Medulla oblongata (tissue), 1 donor: ENCODE measurements at regions not wholly inside any gene's neighbourhood (a gene's known extent, or its start where the extent isn't known, plus 50 kb on each side); places are given as distances from the start of the nearest gene placed in this dataset.
A peak's percentile ranks its signal among the peaks of the same experiment; 100 is the strongest.

Experiments used
- DNase-seq: peaks from one replicate; pipeline ENCODE4 v3.0.0-alpha.2; 2015; ENCODE audit errors: extremely low spot score

DNA sequence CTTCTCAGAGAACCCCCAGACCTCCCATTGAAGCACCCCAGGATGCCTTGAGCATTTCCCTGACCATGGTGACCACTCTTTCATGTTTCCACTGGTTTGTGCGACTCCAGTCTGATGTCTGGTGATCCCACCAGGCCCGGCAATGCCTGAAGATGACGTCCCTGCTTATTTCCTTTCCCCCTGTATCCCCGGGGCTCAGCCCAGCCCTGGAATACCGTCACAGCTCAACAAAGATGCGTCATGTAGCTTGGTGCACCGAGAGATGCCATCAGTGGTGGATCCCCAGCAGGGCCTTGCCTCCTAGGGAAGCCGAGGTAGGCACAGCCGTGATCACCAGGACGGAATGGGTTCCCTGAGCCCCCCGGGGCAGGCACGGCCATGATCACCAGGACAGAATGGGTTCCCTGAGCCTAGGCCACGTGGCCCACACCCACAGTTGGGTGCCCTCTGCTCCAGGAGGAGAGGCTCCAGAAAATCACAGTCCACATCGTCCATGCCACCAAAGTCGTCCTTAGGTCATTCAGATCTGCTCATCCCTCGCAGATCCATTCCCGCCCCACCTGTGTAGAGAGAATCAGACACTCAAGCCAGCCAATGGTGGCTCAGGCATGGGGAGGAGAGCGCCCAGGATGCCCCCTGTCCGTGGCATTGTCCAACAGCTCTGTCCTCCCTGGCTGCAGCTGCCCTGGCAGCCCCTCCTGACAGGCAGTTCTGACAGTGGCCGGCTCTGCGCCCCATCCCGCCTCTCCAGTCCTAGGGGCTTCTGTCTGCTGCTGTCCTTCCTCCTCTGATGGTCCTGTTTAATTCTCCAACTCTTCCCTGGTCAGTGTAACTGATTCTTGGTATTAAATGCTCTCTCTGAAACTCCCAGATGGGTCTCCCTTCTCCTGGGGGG lies 261.1 kb downstream of the RBFOX3 start:
- no peak for DNase-seq

DNA sequence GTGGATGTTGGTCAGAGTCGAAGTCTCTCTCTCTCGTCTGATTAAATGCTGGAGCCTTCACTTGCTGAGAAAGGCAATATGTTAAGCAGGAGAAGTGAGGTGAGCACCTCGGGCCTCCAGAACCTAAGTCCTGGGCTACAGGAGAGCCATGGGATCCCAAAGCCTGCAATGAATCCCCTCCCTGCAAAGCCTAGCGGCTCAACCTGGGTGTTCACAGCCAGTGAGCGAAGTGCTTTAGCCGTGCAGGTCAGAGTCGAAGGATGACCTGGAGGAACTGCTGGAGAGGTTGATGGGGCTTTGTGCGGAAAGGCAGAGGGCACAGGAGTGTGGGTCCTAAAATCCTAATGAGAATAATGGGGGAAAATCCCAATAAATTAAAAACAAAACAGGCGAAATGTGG lies 267.8 kb downstream of the ENGASE start:
- no peak for DNase-seq

DNA sequence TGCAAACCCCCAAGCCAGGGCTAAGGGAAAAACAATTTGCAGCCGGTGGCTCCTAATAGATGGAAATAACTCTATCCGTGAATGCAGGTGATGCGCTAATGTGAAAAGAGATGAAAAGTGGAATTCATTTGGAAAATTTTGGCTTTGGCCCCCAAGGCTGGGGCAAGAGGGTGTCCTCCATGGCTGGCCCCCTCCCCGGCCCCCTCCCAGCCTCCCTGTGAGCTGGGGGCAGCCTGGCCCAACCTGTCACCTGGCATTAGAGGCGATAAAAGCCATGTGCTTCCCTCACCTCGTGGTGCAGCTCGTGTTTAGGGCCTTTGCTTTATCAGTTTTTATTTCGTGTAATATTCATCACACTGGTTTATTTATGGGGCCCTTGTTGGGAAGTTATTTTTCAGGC lies 267.2 kb downstream of the ENGASE start:
- DNase-seq = no peak

DNA sequence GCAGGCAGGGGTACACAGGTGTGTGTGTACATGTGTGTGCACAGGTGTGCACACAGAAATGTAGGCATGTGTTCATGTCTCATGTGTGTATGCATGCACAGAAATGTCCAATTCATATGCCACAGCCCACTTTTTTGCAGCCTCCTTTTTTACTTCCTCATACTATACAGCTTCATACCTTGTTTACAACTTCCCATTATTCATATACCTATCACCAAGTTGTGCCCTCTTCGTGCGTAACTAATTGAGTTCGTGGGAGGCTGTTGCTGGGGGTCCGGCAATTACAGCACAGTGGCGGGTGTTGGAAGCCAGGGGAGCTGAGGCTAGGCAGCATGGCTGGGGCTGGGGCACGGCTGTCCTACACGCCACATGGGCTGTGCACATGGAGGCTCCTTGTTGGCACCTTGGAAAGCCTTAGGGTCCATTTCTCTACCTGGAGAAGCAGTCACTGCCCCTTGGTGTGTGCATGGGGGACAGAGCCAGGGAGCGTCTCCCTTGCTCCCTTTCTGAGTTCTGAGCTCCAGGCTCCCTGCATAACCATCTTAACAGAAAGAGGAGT lies 266.7 kb downstream of the ENGASE start:
- no peak for DNase-seq

DNA sequence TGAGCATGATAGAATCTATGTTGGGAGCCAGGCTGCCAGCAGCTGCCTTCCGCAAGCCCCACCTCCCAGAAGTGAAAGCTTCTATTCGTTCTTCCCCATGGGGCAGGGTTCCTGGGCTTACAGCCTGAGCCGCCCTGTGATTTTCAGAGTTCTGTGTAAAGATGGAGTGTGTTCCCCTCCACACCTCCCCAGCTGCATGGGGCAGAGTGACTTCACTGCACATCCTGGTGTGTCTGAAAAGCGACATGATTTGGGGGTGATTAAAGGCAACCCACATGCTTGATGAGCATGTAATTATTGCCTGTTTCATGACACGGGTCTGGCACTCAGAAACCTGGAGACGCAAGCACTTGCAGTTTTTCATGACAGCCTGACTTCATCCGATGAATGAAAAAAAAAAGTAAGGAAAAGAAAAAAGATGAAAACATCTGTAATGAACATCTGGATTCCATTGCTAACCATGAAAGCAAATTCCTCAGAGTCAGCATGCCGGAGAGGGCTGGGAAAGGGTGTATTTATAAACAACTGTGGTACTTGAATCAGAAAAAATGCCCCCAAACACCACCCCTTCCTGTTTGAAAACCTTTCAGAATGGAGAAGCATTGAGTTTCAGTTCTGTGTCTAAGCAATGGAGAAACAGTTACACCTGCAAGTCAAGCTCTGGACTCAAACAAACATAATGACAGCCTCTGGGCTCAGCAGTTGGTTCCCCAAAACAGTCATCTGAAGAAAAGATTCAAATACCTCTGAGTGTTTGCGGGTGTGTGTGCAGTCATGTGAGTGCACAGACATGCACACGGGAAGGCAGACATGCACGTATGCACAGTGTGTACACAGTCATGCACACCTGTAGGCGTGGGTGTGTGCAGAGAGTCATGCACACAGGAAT lies 266.0 kb downstream of the ENGASE start:
- DNase-seq = peak; percentile 7

DNA sequence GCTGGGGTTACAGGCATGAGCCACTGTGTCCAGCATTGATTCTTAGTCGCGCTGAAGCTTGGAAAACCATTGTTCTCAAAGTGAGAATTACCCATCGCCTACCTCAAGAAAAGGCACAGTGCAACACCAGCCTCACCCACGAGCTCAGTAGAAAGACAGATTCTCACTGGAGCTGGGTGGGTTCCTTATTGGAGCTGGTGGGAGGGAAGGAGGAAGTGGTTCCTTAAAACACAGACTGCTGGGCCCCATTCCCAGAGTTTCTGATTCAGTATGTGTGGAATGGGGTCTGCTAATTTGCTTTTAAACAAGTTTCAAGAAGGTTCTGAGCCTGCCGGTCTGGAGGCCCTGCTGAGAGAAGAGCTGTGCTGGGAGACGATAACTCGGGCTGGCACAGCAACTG lies 264.7 kb downstream of the ENGASE start:
- no peak for DNase-seq

DNA sequence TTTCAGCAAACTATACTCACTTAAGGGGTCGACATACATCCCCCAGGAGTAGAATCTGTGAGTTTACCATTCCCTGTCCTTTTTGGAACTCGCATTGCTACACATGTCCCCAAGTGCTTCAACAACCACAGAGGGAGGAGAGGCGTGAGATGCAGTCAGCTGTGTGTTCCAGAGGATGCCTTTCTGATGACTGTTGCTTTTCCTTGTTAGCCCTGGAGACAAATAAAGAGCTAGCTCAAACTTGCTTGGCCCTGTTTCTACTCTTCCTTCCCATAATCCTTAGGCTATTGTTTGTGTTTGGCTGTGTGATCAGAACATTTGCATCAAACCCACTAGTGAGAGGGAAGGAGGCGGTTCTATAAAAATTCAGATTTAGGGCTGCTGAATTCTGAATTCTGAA lies 264.0 kb downstream of the ENGASE start:
- peak; percentile 4 for DNase-seq

DNA sequence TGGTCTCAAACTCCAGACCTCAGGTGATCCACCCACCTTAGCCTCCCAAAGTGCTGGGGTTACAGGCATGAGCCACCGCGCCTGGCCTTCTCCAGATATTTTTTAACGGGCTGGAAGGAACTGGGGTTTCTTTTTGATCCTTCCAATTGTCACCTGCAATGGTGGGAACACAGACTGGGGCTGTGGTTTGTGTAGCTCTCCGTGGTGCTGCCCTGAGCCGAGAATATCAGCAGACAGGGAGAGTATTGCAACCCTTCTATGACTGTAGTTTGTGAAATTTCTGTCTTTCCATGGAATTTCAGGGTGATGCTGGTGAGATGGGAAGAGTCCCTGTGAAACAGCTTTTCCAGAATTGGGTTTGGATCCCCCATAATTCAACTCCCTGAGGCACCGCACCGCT lies 263.5 kb downstream of the ENGASE start:
- DNase-seq = no peak

DNA sequence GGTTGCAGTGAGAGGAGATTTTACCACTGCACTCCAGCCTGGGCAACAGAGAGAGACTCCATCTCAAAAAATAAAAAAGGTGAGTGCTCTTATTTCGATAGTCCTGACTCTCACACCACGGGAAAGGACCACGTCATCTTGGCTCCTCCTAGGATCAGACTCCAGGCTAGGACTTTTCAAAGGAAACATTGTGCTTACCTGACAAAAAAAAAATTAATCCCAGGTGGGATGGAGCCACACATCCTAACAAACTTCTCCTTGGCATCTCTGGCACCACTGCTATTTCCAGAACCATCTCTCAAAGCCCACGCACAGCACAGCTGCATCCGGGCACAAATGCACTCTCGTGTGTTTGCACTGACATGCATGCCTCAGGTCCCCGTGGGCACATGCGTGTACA lies 262.4 kb downstream of the ENGASE start:
- no peak for DNase-seq

DNA sequence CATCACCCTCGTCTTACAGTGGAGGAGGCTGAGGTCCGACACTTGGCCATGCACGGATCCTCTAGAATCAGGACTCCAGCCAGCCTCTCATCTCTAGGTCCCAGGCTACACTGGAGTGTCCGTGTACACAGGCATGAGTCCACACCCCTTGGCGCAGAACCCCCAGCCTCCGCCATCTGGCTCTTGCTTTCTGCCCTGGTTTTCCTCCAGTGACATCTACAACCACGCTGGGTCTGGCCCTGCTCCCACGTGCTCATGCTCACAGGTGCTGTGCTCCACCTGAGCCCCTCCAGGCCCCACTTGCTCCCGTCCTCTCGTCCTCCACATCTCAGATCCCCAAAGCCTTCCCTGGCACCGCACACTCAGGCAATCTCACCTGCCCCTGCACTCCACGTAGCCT lies 260.8 kb downstream of the ENGASE start:
- DNase-seq = no peak

DNA sequence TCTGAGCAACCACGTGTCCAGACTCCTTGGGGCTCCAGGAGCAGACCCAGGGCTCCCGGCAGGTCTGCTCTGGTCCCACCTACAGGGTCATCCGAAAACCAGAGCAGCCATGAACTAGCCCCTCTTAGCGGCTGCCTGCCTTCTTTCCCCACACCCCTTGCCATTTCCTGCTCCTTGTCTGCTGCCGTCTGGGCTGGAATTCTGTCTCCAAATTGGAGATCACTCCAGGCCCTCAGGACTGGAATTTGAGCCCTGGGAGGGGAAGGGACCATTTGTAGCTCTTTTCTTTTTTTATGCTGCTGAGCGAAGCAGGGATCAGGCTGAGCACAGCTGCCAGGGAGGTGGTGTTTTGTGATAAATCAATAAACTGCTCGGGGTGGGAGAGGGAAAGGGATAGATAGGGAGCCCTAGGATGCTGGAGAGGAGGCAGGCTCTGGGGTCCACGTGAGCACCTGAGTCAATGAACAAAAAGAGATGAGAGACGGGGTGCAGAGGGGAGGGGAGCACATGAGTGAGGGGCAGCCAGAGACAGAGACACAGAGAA lies 257.5 kb downstream of the ENGASE start:
- no peak for DNase-seq

DNA sequence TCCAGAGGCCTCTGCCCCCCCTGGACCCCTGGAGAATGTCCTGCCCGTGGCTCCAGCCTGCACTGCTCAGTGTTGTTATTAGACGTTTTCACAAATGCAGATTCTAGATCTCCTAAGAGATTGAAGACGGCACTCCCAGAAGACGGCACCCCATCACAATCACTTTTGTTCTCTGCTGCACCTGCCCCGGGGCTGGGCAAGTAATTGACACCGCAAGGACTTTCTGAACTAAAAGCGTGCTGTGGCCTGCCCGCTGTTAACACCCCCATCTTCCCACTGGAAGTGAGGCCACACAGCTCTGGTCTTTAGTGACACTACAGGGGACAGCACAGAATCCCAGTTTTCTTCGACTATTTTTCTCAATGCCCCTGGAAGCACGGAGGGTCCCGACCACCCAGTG lies 256.9 kb downstream of the ENGASE start:
- no peak for DNase-seq

DNA sequence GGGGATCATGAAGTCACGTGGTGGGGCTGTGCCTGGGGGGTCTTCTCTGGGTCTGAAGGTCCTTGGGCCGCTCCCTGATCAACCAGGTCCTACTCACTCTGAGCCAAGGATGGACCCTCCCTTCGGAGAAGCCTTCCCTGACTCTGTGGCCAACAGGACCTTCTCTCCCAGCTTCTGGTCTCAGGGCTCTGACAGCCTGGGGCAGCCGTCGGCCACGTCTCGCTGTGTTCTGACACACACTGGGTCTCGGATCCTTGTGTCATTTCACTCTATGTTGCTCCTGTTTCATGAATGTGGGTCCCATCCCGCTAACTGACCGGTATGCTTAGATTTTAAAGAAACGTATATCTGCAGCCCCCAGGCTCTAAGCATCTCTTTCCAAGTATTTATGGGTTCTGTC lies 256.1 kb downstream of the ENGASE start:
- DNase-seq = no peak

DNA sequence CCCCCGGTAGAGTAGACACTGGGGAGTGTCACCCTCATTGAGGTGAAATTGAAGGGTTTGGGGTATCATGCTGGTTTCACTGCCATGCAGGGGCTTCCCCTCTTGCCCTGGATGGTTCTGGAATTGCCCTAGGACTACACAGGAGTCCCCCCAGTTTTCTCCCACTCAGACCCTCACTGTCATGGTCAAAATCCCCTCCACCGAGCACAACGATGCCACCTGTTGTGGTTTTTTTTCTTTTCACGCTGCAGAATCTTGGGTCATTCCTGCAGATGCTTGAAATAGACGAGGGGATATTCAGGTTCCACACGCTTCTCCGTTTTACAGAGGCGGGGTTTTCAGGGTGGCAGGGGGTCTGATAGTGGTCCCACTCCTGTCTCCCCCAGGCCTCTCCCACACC lies 255.6 kb downstream of the ENGASE start:
- no peak for DNase-seq

DNA sequence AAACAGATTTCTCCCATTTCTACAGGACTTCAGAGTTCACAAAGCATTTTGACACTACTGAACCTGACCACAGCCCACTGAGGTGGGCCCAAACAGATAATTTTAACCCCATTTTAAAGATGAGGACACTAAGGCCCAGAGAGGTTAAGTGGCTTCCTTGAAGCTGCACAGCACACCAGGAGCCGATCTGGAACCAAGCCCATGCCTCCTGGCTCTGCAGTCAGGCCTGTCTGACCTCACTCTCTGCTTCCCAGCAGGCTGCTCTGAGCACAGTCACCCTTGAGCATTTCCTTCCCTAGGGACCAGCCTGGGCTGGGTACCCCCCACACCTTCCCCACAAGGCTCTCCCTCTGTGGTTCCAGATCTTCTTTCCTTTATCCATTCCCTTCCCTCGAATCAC lies 252.2 kb downstream of the ENGASE start:
- DNase-seq = no peak

DNA sequence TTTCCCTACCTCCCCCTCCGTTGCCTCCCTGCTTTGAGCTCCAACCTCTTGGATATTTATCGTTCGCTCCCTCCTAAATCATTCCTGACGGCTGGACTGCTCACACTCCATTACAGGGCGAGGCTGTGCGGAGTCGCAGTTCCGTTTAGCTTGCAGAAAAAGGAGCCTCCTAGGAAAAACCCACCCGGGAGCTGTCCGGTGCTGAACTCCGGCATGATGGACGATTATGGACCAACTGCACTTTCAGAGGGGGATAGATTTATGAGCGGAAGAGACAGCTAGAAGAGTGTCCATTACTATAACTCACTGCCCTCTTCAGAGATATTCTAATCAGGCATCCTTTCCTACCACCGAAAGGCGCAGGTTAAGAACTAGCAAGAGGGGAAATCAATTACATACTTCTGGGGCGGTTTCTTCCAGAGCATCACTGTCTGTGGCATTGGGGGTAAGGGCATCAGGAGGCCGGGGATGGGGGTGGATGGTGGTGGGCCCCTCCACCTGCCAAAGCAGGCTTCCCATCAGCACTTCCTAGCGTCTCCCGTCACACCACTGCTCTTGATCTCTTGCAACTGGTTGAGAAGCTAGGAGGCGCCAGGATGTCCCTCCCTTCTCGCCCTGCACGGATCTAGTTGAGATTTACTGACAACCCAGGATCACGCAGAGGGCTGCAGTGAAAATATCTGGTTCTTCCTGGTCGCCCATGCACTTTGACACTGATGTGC lies 251.2 kb downstream of the ENGASE start:
- DNase-seq = no peak

DNA sequence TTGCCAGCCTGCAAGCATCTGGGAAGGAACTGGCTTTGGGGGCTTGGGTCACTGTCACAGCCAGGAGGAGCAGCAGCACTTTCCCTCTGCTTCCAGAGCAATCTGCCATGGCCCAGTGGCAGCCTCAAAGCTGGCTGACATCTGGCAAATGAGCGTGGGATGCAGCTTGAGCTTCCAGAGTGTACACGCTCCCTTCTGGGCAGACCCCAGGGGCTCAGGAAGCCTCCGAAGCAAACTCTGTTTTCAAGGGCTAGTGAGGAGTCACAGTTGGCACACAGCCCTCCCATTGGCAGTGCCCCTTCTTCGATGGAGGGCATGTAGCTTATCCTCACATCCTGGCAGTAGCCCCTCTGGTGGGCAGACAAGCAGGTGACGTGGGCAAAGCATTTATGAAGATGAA lies 249.6 kb downstream of the ENGASE start:
- DNase-seq = no peak

DNA sequence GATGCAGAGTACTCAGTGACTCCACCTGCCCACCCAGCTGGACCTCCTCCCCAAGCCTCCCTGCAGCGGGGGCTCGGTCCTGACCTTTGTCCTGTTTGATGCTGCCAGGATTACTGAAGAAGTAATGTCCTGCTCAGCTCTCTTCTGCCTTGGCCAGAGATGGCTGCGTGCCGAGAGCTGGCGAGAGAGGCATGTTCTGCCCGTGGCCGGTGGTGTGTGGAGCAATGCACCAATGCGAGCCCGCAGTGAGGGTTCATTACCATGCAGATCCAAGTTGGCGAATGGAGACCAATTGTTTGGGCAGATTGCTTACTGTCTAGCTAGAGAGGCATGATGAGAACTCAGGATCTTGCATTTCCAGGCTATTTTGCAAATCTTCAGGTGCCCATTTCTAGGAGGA lies 248.9 kb downstream of the ENGASE start:
- DNase-seq = no peak

DNA sequence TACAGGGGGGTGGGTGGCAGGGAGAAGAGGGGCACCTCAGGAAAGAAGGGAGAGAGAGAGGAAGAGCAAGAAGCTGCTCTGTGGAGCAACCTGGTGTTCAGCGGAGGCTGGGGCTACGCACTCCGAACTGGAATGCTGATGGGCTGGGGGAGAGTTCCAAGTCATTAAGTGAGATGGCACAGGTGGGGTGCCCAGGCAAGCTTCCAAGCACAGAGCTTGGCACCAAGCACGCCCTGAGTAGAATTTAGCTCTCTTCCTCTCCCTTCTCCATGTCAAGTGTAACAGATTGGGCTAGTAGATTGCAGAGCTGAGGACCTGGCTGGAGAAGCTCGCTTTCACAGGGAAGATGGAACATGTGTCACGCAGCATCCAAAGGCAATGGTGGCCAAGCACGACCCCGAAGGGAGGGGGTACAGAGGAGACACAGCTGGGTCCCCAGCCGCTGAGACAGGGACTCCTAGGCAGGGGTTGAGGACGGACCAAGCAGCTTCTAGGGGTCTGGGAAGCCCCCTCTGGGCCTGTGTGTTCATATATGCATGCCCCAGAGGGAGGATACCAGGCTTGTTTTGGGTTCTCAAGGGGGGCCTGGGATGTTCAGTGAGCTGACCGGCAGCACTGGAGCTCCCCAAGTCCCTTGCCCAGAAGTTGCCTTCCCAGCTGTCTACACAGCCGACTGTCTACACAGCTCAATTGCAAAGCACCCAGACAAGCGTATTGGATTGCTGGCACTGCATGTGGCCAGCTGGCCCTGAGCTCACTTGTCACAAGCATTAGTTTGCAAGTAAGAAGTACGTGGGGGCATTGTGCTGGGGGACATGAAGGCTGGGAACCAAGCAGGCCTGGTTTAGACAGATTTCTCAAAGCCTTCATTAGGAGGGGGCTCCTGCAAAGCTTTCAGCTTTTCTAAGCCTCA lies 247.8 kb downstream of the ENGASE start:
- no peak for DNase-seq

DNA sequence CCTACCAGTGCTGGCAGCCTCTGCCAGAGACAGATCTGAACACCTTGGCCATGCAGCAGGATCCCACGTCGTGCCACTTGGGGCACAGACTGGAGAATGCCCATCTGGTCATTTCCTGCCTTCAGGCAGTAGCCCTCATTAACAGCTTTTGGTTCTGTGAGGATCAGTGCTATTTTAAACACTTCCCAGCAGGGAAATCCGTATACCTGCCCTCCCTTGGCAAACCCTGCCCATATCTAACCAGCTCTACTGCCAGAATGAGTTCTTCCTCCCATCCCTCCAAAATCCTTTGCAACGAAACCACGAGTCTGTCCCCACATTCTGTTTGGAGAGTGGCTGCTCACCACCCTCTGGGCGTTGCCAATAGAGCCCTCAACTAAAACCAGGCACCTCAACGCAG lies 245.7 kb downstream of the ENGASE start:
- DNase-seq = no peak

DNA sequence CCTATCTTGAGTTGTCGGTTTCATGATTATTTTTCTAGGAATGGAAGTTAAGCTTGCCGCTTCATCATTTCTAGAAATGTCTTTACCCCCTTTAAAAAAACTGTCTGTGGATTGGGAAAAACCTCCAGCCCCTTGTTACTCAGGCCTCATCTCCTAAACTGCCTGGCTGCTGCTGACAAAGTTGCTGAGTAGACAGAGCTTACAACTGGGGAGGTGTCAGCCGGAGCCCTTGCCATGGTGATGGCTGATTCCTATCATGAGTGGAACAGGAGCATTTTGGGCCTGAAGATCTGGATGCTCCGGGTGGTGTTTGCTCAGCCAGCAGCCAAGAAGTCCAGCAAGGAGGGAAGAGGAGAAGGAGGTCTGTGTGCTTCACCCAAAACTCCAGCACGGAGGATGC lies 243.3 kb downstream of the ENGASE start:
- DNase-seq = no peak
